ENCODE measurements at regions not wholly inside any gene's neighbourhood (a gene's known extent, or its start where the extent isn't known, plus 50 kb on each side); places are given as distances from the start of the nearest gene placed in this dataset.

DNA sequence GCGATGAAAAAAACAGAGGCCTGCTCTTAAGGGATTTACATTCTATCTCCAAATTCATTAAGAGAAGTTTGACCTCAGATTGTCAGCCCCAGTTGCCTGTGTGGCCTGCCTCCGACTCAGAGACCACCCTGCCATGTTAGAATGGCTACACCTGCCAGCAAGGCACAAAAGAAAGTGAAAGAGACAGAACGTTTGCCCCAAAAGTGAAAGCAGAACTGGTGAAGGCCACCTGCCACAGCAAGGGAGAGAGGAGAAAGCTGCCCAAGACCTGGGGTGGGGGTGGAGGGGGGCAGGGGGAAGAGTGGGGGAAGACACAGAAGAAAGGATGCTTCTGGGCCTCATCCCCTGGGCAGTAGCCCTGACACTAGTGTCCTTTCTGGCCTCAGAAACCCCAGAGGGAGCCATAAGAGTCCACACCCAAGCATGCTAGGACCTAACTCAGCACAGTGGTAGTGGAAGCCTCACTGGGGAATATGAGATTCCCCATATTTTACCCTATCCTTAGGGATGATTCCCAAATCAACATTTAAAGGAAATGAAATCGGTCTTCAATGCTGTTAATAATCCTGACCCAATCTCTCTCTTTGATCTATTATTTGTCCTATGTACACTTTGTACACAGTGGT is 389.7 kb downstream of the TXNL1 start:
- no peak for TF ChIP-seq POLR2A (IDR thresholded peaks at IDR 0.05)
- TF ChIP-seq, protein P1, sequence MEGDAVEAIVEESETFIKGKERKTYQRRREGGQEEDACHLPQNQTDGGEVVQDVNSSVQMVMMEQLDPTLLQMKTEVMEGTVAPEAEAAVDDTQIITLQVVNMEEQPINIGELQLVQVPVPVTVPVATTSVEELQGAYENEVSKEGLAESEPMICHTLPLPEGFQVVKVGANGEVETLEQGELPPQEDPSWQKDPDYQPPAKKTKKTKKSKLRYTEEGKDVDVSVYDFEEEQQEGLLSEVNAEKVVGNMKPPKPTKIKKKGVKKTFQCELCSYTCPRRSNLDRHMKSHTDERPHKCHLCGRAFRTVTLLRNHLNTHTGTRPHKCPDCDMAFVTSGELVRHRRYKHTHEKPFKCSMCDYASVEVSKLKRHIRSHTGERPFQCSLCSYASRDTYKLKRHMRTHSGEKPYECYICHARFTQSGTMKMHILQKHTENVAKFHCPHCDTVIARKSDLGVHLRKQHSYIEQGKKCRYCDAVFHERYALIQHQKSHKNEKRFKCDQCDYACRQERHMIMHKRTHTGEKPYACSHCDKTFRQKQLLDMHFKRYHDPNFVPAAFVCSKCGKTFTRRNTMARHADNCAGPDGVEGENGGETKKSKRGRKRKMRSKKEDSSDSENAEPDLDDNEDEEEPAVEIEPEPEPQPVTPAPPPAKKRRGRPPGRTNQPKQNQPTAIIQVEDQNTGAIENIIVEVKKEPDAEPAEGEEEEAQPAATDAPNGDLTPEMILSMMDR (IDR thresholded peaks at IDR 0.05), result no peak

Data from ovary (tissue), 3 donors.